NCI-H526 (cell line): ENCODE measurements at regions not wholly inside any gene's neighbourhood (a gene's known extent, or its start where the extent isn't known, plus 50 kb on each side); places are given as distances from the start of the nearest gene placed in this dataset.
"Not testable (repeated sequence)": the region's sequence is repeated elsewhere in the genome, so short reads cannot be mapped to it uniquely, and the experiment has no call there.

ENCODE experiments used
- DNase-seq, 2 experiments: peaks; one replicate each; lab custom pipeline; 2025; lab: John Stamatoyannopoulos, UW

- DNase-seq = no peak
Observed at GRCh38 chr4:123158576-123158975, 236.2 kb upstream of the NUDT6 start.

GRCh38 chr4:123159479-123159878 is 237.1 kb upstream of the NUDT6 start:
- DNase-seq = no peak

GRCh38 chr4:123162859-123163258 is 233.7 kb upstream of the SPRY1 start:
- peak; percentile 24 to 67 for DNase-seq

- DNase-seq = no peak
Observed at GRCh38 chr4:123163501-123163900, 233.1 kb upstream of the SPRY1 start.

GRCh38 chr4:123166023-123166422 is 230.6 kb upstream of the SPRY1 start:
- no peak for DNase-seq

- DNase-seq = no peak
Observed at GRCh38 chr4:123167931-123168330, 228.7 kb upstream of the SPRY1 start.

GRCh38 chr4:123168812-123169211 is 227.8 kb upstream of the SPRY1 start:
- no peak for DNase-seq

GRCh38 chr4:123170843-123171242 is 225.8 kb upstream of the SPRY1 start:
- no peak for DNase-seq

GRCh38 chr4:123176605-123177004 is 220.0 kb upstream of the SPRY1 start:
- no peak for DNase-seq

GRCh38 chr4:123182289-123182688 is 214.3 kb upstream of the SPRY1 start:
- no peak for DNase-seq

- no peak for DNase-seq
Observed at GRCh38 chr4:123183308-123183707, 213.3 kb upstream of the SPRY1 start.

GRCh38 chr4:123183754-123184153 is 212.8 kb upstream of the SPRY1 start:
- DNase-seq = not testable (repeated sequence)

GRCh38 chr4:123186731-123187130 is 209.9 kb upstream of the SPRY1 start:
- no peak for DNase-seq

GRCh38 chr4:123190176-123190575 is 206.4 kb upstream of the SPRY1 start:
- no peak for DNase-seq

- DNase-seq = no peak
Observed at GRCh38 chr4:123191728-123192127, 204.9 kb upstream of the SPRY1 start.

GRCh38 chr4:123193802-123194367 is 202.7 kb upstream of the SPRY1 start:
- DNase-seq = no peak

GRCh38 chr4:123198706-123199105 is 197.9 kb upstream of the SPRY1 start:
- DNase-seq = no peak

- DNase-seq = no peak
Observed at GRCh38 chr4:123200051-123200940, 196.3 kb upstream of the SPRY1 start.

GRCh38 chr4:123204737-123205136 is 191.9 kb upstream of the SPRY1 start:
- DNase-seq = no peak

GRCh38 chr4:123206016-123206415 is 190.6 kb upstream of the SPRY1 start:
- DNase-seq = no peak

GRCh38 chr4:123209436-123209835 is 187.2 kb upstream of the SPRY1 start:
- DNase-seq = no peak

- DNase-seq = no peak
Observed at GRCh38 chr4:123215536-123215935, 181.1 kb upstream of the SPRY1 start.

GRCh38 chr4:123216543-123216942 is 180.1 kb upstream of the SPRY1 start:
- DNase-seq = no peak

GRCh38 chr4:123216946-123217345 is 179.6 kb upstream of the SPRY1 start:
- no peak for DNase-seq
